Astrocyte of the spinal cord (primary cell): ENCODE measurements at regions not wholly inside any gene's neighbourhood (a gene's known extent, or its start where the extent isn't known, plus 50 kb on each side); places are given as distances from the start of the nearest gene placed in this dataset.

Source experiments
- DNase-seq: peaks from one replicate; pipeline ENCODE4 v3.0.0; 2011; ENCODE audit warnings: low read depth, low spot score
- H3K4me3 ChIP-seq: 2 replicates; pipeline ENCODE4 v1.5.1; 2011; ENCODE audit warnings: low read depth, mild to moderate bottlenecking, low read length, moderate library complexity
- in situ Hi-C: cut with HindIII; loops from 2 replicates; pipeline ENCODE4 v1.10.0; 2017; ENCODE audit warnings: low sequenced_read_pairs
- TF ChIP-seq, protein P1 (sequence below): IDR thresholded peaks from 2 replicates; pipeline ENCODE4 v1.5.1; 2012; ENCODE audit warnings: low read depth, mild to moderate bottlenecking, low read length, inconsistent platforms

- in situ Hi-C loops: no loop called here
- H3K4me3 ChIP-seq: no peak overlapping the region
- TF ChIP-seq, protein P1, sequence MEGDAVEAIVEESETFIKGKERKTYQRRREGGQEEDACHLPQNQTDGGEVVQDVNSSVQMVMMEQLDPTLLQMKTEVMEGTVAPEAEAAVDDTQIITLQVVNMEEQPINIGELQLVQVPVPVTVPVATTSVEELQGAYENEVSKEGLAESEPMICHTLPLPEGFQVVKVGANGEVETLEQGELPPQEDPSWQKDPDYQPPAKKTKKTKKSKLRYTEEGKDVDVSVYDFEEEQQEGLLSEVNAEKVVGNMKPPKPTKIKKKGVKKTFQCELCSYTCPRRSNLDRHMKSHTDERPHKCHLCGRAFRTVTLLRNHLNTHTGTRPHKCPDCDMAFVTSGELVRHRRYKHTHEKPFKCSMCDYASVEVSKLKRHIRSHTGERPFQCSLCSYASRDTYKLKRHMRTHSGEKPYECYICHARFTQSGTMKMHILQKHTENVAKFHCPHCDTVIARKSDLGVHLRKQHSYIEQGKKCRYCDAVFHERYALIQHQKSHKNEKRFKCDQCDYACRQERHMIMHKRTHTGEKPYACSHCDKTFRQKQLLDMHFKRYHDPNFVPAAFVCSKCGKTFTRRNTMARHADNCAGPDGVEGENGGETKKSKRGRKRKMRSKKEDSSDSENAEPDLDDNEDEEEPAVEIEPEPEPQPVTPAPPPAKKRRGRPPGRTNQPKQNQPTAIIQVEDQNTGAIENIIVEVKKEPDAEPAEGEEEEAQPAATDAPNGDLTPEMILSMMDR: no peak
- peak; percentile 9 for DNase-seq
These were observed 490.8 kb downstream of the RFC3 start for GRCh38 chr13:34308725-34309124.

GRCh38 chr13:34310539-34310938 is 492.6 kb downstream of the RFC3 start:
- H3K4me3 ChIP-seq: no peak overlapping the region
- TF ChIP-seq, protein P1: no peak
- DNase-seq: no peak
- in situ Hi-C loops: no loop called here

DNA sequence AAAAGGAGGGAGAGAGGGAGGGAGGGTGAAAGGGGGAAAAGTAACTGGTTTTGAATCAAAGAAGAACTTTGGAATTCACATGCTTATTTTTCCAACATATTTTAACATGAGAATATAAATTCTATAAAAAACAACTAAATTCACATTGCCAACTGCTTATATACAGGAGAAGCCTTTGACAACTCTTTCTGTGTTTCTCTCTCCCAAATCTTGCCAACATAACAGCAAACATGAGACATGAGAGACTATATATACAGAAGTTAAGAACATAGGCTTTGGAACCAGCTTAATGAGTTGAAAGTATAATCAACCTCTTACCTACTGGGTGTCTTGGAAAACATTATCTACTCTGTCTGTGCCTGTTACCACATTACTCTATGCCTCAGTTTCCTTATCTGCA is 493.3 kb downstream of the RFC3 start:
- DNase-seq: no peak
- in situ Hi-C loops: no loop called here
- TF ChIP-seq, protein P1: no peak
- H3K4me3 ChIP-seq: no peak overlapping the region

DNA sequence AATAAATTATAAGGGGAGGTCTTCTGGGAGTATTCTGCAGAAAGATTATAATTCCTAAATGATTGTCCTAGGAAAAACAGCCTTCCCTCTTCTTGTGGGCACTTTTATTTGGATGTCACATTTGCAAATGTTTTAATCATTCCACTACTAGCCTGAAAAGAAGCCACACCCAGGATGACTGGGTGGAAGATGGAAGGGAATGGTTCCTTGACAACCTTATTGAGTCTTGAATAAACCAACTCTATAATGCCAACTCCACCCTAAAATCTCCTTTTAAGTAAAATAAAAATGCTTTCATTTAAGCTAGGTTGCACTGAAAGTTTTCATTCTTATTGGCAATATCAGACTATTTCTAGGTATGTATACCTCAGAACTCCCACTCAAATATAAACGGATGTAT is 494.6 kb downstream of the RFC3 start:
- H3K4me3 ChIP-seq: no peak overlapping the region
- TF ChIP-seq, protein P1: no peak
- in situ Hi-C loops: no loop called here
- DNase-seq: no peak

DNA sequence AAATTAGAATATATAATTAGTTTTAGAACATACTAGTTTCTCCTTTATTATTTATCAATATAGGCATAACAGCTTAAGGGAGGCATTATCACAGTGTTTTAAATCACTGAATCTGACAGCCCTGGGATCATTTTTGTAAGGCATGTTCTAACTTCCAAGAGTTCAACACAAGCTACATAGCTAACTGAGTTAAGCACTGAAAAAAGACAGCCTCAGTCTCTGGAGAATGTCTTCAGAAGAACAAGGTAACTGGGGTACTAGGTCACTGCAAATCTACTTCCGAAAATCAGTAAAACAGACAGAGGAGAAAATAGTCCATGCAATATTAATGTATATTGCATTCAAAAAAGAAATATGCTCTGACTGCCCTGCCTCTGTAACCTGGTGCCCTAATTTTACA is 502.1 kb downstream of the RFC3 start:
- TF ChIP-seq, protein P1: no peak
- H3K4me3 ChIP-seq: no peak overlapping the region
- no peak for DNase-seq
- in situ Hi-C loops: no loop called here

- in situ Hi-C loops: no loop called here
- DNase-seq: no peak
- TF ChIP-seq, protein P1: no peak
- no peak overlapping the region for H3K4me3 ChIP-seq
These were observed 504.2 kb downstream of the RFC3 start for GRCh38 chr13:34322014-34322742.
